NB4 (cell line): ENCODE measurements at regions not wholly inside any gene's neighbourhood (a gene's known extent, or its start where the extent isn't known, plus 50 kb on each side); places are given as distances from the start of the nearest gene placed in this dataset.

Experiments used
- POLR2A ChIP-seq: IDR thresholded peaks from 2 replicates; pipeline ENCODE4 v1.6.1; 2011; ENCODE audit warnings: mild to moderate bottlenecking; ENCODE audit not compliant: insufficient read length; ENCODE audit errors: extremely low read depth
- TF ChIP-seq, protein P1 (sequence below): IDR thresholded peaks from one replicate; pipeline ENCODE4 v1.5.1; 2012; ENCODE audit warnings: low read depth, low read length

DNA sequence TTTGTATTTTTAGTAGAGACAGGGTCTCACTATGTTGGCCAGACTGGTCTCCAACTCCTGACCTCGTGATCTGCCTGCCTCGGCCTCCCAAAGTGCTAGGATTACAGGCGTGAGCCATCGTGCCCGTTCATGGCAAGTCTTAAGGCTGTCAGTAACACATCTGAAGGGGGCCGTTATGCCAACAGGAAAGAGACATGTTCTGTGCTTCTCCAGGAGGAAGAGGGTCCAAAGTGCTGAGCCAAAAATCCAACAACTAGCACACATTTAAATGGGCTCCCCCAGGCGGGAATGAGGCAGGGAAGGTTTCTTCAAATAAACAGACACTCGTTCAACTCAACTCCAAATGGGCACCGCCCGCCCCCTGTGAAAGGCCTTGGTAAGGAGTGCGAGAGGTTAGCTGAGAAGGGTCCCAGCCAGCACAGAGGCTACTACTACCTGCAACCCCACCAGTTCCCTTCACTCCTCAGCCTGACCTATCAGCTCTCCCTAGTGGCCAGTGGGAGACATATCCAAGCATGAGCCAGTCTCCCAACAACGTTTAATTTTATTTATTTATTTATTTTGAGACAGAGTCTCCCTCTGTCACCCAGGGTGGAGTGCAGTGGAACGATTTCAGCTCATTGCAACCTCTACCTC, 84.1 kb upstream of the DMRT1 start:
- TF ChIP-seq, protein P1, sequence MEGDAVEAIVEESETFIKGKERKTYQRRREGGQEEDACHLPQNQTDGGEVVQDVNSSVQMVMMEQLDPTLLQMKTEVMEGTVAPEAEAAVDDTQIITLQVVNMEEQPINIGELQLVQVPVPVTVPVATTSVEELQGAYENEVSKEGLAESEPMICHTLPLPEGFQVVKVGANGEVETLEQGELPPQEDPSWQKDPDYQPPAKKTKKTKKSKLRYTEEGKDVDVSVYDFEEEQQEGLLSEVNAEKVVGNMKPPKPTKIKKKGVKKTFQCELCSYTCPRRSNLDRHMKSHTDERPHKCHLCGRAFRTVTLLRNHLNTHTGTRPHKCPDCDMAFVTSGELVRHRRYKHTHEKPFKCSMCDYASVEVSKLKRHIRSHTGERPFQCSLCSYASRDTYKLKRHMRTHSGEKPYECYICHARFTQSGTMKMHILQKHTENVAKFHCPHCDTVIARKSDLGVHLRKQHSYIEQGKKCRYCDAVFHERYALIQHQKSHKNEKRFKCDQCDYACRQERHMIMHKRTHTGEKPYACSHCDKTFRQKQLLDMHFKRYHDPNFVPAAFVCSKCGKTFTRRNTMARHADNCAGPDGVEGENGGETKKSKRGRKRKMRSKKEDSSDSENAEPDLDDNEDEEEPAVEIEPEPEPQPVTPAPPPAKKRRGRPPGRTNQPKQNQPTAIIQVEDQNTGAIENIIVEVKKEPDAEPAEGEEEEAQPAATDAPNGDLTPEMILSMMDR, result peak; percentile 84
- no peak for TF ChIP-seq POLR2A
